Stimulated activated CD4-positive, alpha-beta T cell treated with anti-CD3 and anti-CD28 coated beads, Interleukin-1b, Interleukin-23, amount 100 ng/mL, for 48 hours (primary cell): ENCODE measurements at regions not wholly inside any gene's neighbourhood (a gene's known extent, or its start where the extent isn't known, plus 50 kb on each side); places are given as distances from the start of the nearest gene placed in this dataset.

Source experiments
- DNase-seq: peaks from one replicate; pipeline ENCODE4 v3.0.0-alpha.2; 2020

GRCh38 chr9:96183751-96184150 is 118.2 kb downstream of the HSD17B3 start:
- DNase-seq, result no peak

GRCh38 chr9:96178153-96178552 is 123.8 kb downstream of the HSD17B3 start:
- no peak for DNase-seq

- no peak for DNase-seq
Measured at GRCh38 chr9:96177719-96178028, 124.3 kb downstream of the HSD17B3 start.

GRCh38 chr9:96177005-96177718 is 124.8 kb downstream of the HSD17B3 start:
- no peak for DNase-seq

- no peak for DNase-seq
Measured at GRCh38 chr9:96175796-96176195, 126.2 kb downstream of the HSD17B3 start.

GRCh38 chr9:96175001-96175400 is 127.0 kb downstream of the HSD17B3 start:
- DNase-seq, result no peak

- DNase-seq, result no peak
Measured at GRCh38 chr9:96174371-96174770, 127.6 kb downstream of the HSD17B3 start.

- DNase-seq, result no peak
Measured at GRCh38 chr9:96173640-96174039, 128.3 kb downstream of the HSD17B3 start.

- no peak for DNase-seq
Measured at GRCh38 chr9:96172797-96173196, 129.2 kb downstream of the HSD17B3 start.

GRCh38 chr9:96171728-96172127 is 130.2 kb downstream of the HSD17B3 start:
- no peak for DNase-seq

GRCh38 chr9:96169901-96170300 is 132.1 kb downstream of the HSD17B3 start:
- no peak for DNase-seq

GRCh38 chr9:96169484-96169883 is 132.5 kb downstream of the HSD17B3 start:
- DNase-seq, result no peak

GRCh38 chr9:96168882-96169281 is 133.1 kb downstream of the HSD17B3 start:
- no peak for DNase-seq

GRCh38 chr9:96167011-96167410 is 135.0 kb downstream of the HSD17B3 start:
- DNase-seq, result no peak

GRCh38 chr9:96164268-96164683 is 137.7 kb downstream of the HSD17B3 start:
- DNase-seq, result no peak

- no peak for DNase-seq
Measured at GRCh38 chr9:96163712-96164111, 138.3 kb downstream of the HSD17B3 start.

GRCh38 chr9:96163161-96163560 is 138.8 kb downstream of the HSD17B3 start:
- DNase-seq, result no peak

- DNase-seq, result no peak
Measured at GRCh38 chr9:96161819-96162218, 140.2 kb downstream of the HSD17B3 start.

- no peak for DNase-seq
Measured at GRCh38 chr9:96160866-96161265, 141.1 kb downstream of the HSD17B3 start.

- DNase-seq, result no peak
Measured at GRCh38 chr9:96160168-96160567, 141.8 kb downstream of the HSD17B3 start.

GRCh38 chr9:96159596-96159995 is 142.4 kb downstream of the HSD17B3 start:
- DNase-seq, result no peak

- DNase-seq, result no peak
Measured at GRCh38 chr9:96158909-96159575, 142.9 kb downstream of the HSD17B3 start.

GRCh38 chr9:96158147-96158546 is 143.8 kb downstream of the HSD17B3 start:
- DNase-seq, result no peak

- no peak for DNase-seq
Measured at GRCh38 chr9:96157675-96158074, 144.3 kb downstream of the HSD17B3 start.
